Fibroblast of the conjunctiva (primary cell): ENCODE measurements at regions not wholly inside any gene's neighbourhood (a gene's known extent, or its start where the extent isn't known, plus 50 kb on each side); places are given as distances from the start of the nearest gene placed in this dataset.
"Not testable (repeated sequence)": the region's sequence is repeated elsewhere in the genome, so short reads cannot be mapped to it uniquely, and the experiment has no call there.

ENCODE experiments used
- DNase-seq: peaks from one replicate; pipeline ENCODE4 v3.0.0-alpha.2; 2010; ENCODE audit warnings: low read depth

GRCh38 chr7:10779465-10780399, 193.9 kb upstream of the PHF14 start:
- no peak for DNase-seq

- DNase-seq = no peak
Measured at GRCh38 chr7:10780400-10780747, 193.3 kb upstream of the PHF14 start.

- not testable (repeated sequence) for DNase-seq
Measured at GRCh38 chr7:10786976-10787375, 186.7 kb upstream of the PHF14 start.

GRCh38 chr7:10789170-10789569, 184.5 kb upstream of the PHF14 start:
- no peak for DNase-seq

GRCh38 chr7:10790910-10791309, 182.8 kb upstream of the PHF14 start:
- no peak for DNase-seq

GRCh38 chr7:10793995-10794775, 179.5 kb upstream of the PHF14 start:
- DNase-seq = no peak

- DNase-seq = no peak
Measured at GRCh38 chr7:10797157-10797556, 176.5 kb upstream of the PHF14 start.

- DNase-seq = no peak
Measured at GRCh38 chr7:10798044-10798443, 175.6 kb upstream of the PHF14 start.

GRCh38 chr7:10799475-10799874, 174.2 kb upstream of the PHF14 start:
- DNase-seq = no peak

- no peak for DNase-seq
Measured at GRCh38 chr7:10802011-10802410, 171.7 kb upstream of the PHF14 start.

- no peak for DNase-seq
Measured at GRCh38 chr7:10802526-10802925, 171.1 kb upstream of the PHF14 start.

GRCh38 chr7:10803720-10804119, 170.0 kb upstream of the PHF14 start:
- no peak for DNase-seq

GRCh38 chr7:10804770-10805169, 168.9 kb upstream of the PHF14 start:
- no peak for DNase-seq

- DNase-seq = no peak
Measured at GRCh38 chr7:10815546-10815945, 158.1 kb upstream of the PHF14 start.

GRCh38 chr7:10821156-10821555, 152.5 kb upstream of the PHF14 start:
- DNase-seq = no peak

GRCh38 chr7:10824154-10824553, 149.5 kb upstream of the PHF14 start:
- no peak for DNase-seq

- no peak for DNase-seq
Measured at GRCh38 chr7:10838228-10838627, 135.4 kb upstream of the PHF14 start.

- no peak for DNase-seq
Measured at GRCh38 chr7:10845225-10845624, 128.4 kb upstream of the PHF14 start.

GRCh38 chr7:10855583-10855982, 118.1 kb upstream of the PHF14 start:
- DNase-seq = no peak

GRCh38 chr7:10860516-10860915, 113.2 kb upstream of the PHF14 start:
- DNase-seq = no peak

GRCh38 chr7:10863476-10863875, 110.2 kb upstream of the PHF14 start:
- DNase-seq = no peak

GRCh38 chr7:10874666-10875065, 99.0 kb upstream of the PHF14 start:
- no peak for DNase-seq

GRCh38 chr7:10875080-10875479, 98.6 kb upstream of the PHF14 start:
- no peak for DNase-seq
